GM18861 (cell line): ENCODE measurements at regions not wholly inside any gene's neighbourhood (a gene's known extent, or its start where the extent isn't known, plus 50 kb on each side); places are given as distances from the start of the nearest gene placed in this dataset.
A peak's percentile ranks its signal among the peaks of the same experiment; 100 is the strongest.
"Not testable (repeated sequence)": the region's sequence is repeated elsewhere in the genome, so short reads cannot be mapped to it uniquely, and the experiment has no call there.

Experiments
- ATAC-seq: cut with Tn5 transposase; IDR thresholded peaks from one replicate; pipeline ENCODE4 v1.9.1; 2021; ENCODE audit not compliant: unreplicated experiment

GRCh38 chr9:42325142-42325541 is 141.7 kb downstream of the SPATA31A6 start:
- not testable (repeated sequence) for ATAC-seq

- ATAC-seq, result not testable (repeated sequence)
These were observed 142.1 kb downstream of the SPATA31A6 start for GRCh38 chr9:42325561-42325960.

- not testable (repeated sequence) for ATAC-seq
These were observed 143.0 kb downstream of the SPATA31A6 start for GRCh38 chr9:42326482-42326881.

- ATAC-seq, result not testable (repeated sequence)
These were observed 151.9 kb downstream of the SPATA31A6 start for GRCh38 chr9:42335342-42335741.

- not testable (repeated sequence) for ATAC-seq
These were observed 152.7 kb downstream of the SPATA31A6 start for GRCh38 chr9:42335984-42336657.

GRCh38 chr9:42338275-42338674 is 154.8 kb downstream of the SPATA31A6 start:
- not testable (repeated sequence) for ATAC-seq

GRCh38 chr9:42339671-42340434 is 156.4 kb downstream of the SPATA31A6 start:
- ATAC-seq, result not testable (repeated sequence)

- not testable (repeated sequence) for ATAC-seq
These were observed 156.9 kb downstream of the SPATA31A6 start for GRCh38 chr9:42340435-42340723.

- not testable (repeated sequence) for ATAC-seq
These were observed 158.4 kb downstream of the SPATA31A6 start for GRCh38 chr9:42341860-42342259.

- ATAC-seq, result not testable (repeated sequence)
These were observed 158.8 kb downstream of the SPATA31A6 start for GRCh38 chr9:42342297-42342696.

GRCh38 chr9:42344508-42344907 is 161.0 kb downstream of the SPATA31A6 start:
- ATAC-seq, result not testable (repeated sequence)

- not testable (repeated sequence) for ATAC-seq
These were observed 163.5 kb downstream of the SPATA31A6 start for GRCh38 chr9:42346916-42347315.

- not testable (repeated sequence) for ATAC-seq
These were observed 165.7 kb downstream of the SPATA31A6 start for GRCh38 chr9:42349181-42349580.

GRCh38 chr9:42350412-42350811 is 167.0 kb downstream of the SPATA31A6 start:
- ATAC-seq, result not testable (repeated sequence)

GRCh38 chr9:42357604-42358373 is 174.3 kb downstream of the SPATA31A6 start:
- not testable (repeated sequence) for ATAC-seq

- not testable (repeated sequence) for ATAC-seq
These were observed 175.3 kb downstream of the SPATA31A6 start for GRCh38 chr9:42358626-42359247.

- peak; percentile 7 for ATAC-seq
These were observed 181.2 kb downstream of the SPATA31A6 start for GRCh38 chr9:42364410-42365243.

GRCh38 chr9:42365244-42365945 is 181.9 kb downstream of the SPATA31A6 start:
- ATAC-seq, result peak; percentile 91

GRCh38 chr9:42368279-42368881 is 184.9 kb downstream of the SPATA31A6 start:
- ATAC-seq, result not testable (repeated sequence)
